KOPT-K1 (cell line): ENCODE measurements at regions not wholly inside any gene's neighbourhood (a gene's known extent, or its start where the extent isn't known, plus 50 kb on each side); places are given as distances from the start of the nearest gene placed in this dataset.

Source experiments
- H3K27ac ChIP-seq: fragments of 200-600 bp; sonication (generic); 2 replicates; pipeline ENCODE4 v1.5.1; 2016; ENCODE audit warnings: antibody characterized with exemption, mild to moderate bottlenecking, low read depth, low read length; ENCODE audit not compliant: poor library complexity, severe bottlenecking
- H3K36me3 ChIP-seq: fragments of 200-600 bp; sonication (generic); 2 replicates; pipeline ENCODE4 v1.5.1; 2017; ENCODE audit warnings: antibody characterized with exemption, mild to moderate bottlenecking, low read length, moderate library complexity; ENCODE audit not compliant: insufficient read depth
- H3K9me3 ChIP-seq: fragments of 200-600 bp; sonication (generic); 2 replicates; pipeline ENCODE4 v1.5.1; 2017; ENCODE audit warnings: antibody characterized with exemption, low read length, mild to moderate bottlenecking; ENCODE audit not compliant: insufficient read depth, poor library complexity, severe bottlenecking

GRCh38 chr18:30522288-30522929 lies 520.1 kb downstream of the DSC3 start:
- Histone ChIP-seq H3K9me3 (no peaks in the 10 kb centered on the region), H3K36me3 (no peaks in the 10 kb centered on the region), H3K27ac (no peak overlapping the region)

- H3K36me3 ChIP-seq, result no peaks in the 10 kb centered on the region
Observed at GRCh38 chr18:30514059-30514458, 528.5 kb downstream of the DSC3 start.

GRCh38 chr18:30512872-30513271 lies 529.7 kb downstream of the DSC3 start:
- Histone ChIP-seq H3K27ac (no peak overlapping the region), H3K36me3 (no peaks in the 10 kb centered on the region), H3K9me3 (no peaks in the 10 kb centered on the region)

More at GRCh38 chr18:30514059-30514458, 528.5 kb downstream of the DSC3 start:
- H3K9me3 ChIP-seq, result no peaks in the 10 kb centered on the region
- no peak overlapping the region for H3K27ac ChIP-seq

- no peaks in the 10 kb centered on the region for H3K9me3 ChIP-seq
- H3K36me3 ChIP-seq, result no peaks in the 10 kb centered on the region
- H3K27ac ChIP-seq, result no peak overlapping the region
Observed at GRCh38 chr18:30510882-30511281, 531.7 kb downstream of the DSC3 start.

- Histone ChIP-seq H3K9me3 (no peaks in the 10 kb centered on the region), H3K36me3 (no peaks in the 10 kb centered on the region), H3K27ac (no peak overlapping the region)
Observed at GRCh38 chr18:30501594-30501993, 540.9 kb downstream of the DSC3 start.

- no peak overlapping the region for H3K27ac ChIP-seq
- H3K36me3 ChIP-seq, result no peaks in the 10 kb centered on the region
Observed at GRCh38 chr18:30500240-30500945, 542.1 kb downstream of the DSC3 start.

GRCh38 chr18:30499721-30500120 lies 542.8 kb downstream of the DSC3 start:
- H3K36me3 ChIP-seq, result no peaks in the 10 kb centered on the region
- no peaks in the 10 kb centered on the region for H3K9me3 ChIP-seq
- no peak overlapping the region for H3K27ac ChIP-seq

More at GRCh38 chr18:30500240-30500945, 542.1 kb downstream of the DSC3 start:
- no peaks in the 10 kb centered on the region for H3K9me3 ChIP-seq

GRCh38 chr18:30492552-30493129 lies 549.9 kb downstream of the DSC3 start:
- Histone ChIP-seq H3K9me3 (no peaks in the 10 kb centered on the region), H3K27ac (no peak overlapping the region), H3K36me3 (no peaks in the 10 kb centered on the region)

GRCh38 chr18:30491815-30492551 lies 550.6 kb downstream of the DSC3 start:
- no peaks in the 10 kb centered on the region for H3K9me3 ChIP-seq
- no peaks in the 10 kb centered on the region for H3K36me3 ChIP-seq
- H3K27ac ChIP-seq, result no peak overlapping the region

GRCh38 chr18:30489890-30490643 lies 552.5 kb downstream of the DSC3 start:
- Histone ChIP-seq H3K36me3 (no peaks in the 10 kb centered on the region), H3K27ac (no peak overlapping the region), H3K9me3 (no peaks in the 10 kb centered on the region)

- Histone ChIP-seq H3K9me3 (no peaks in the 10 kb centered on the region), H3K27ac (no peak overlapping the region)
Observed at GRCh38 chr18:30487962-30488361, 554.6 kb downstream of the DSC3 start.

GRCh38 chr18:30486856-30487255 lies 555.7 kb downstream of the DSC3 start:
- Histone ChIP-seq H3K9me3 (no peaks in the 10 kb centered on the region), H3K27ac (no peak overlapping the region), H3K36me3 (no peaks in the 10 kb centered on the region)

More at GRCh38 chr18:30487962-30488361, 554.6 kb downstream of the DSC3 start:
- no peaks in the 10 kb centered on the region for H3K36me3 ChIP-seq

- H3K27ac ChIP-seq, result no peak overlapping the region
- H3K36me3 ChIP-seq, result no peaks in the 10 kb centered on the region
- H3K9me3 ChIP-seq, result no peaks in the 10 kb centered on the region
Observed at GRCh38 chr18:30485078-30485477, 557.5 kb downstream of the DSC3 start.

GRCh38 chr18:30481871-30482270 lies 560.7 kb downstream of the DSC3 start:
- no peaks in the 10 kb centered on the region for H3K9me3 ChIP-seq
- H3K36me3 ChIP-seq, result no peaks in the 10 kb centered on the region

More at GRCh38 chr18:30481871-30482270, 560.7 kb downstream of the DSC3 start:
- H3K27ac ChIP-seq, result no peak overlapping the region
